GM21381 (cell line): ENCODE measurements at regions not wholly inside any gene's neighbourhood (a gene's known extent, or its start where the extent isn't known, plus 50 kb on each side); places are given as distances from the start of the nearest gene placed in this dataset.
"Not testable (repeated sequence)": the region's sequence is repeated elsewhere in the genome, so short reads cannot be mapped to it uniquely, and the experiment has no call there.

ENCODE experiments used
- ATAC-seq: cut with Tn5 transposase; IDR thresholded peaks from one replicate; pipeline ENCODE4 v1.9.1; 2021; ENCODE audit warnings: mild to moderate bottlenecking, moderate library complexity; ENCODE audit not compliant: unreplicated experiment

GRCh38 chr4:155473420-155474095 is 96.8 kb upstream of the MAP9 start:
- ATAC-seq = no peak

GRCh38 chr4:155468282-155468681 is 91.5 kb upstream of the MAP9 start:
- no peak for ATAC-seq

GRCh38 chr4:155450676-155451075 is 73.9 kb upstream of the MAP9 start:
- no peak for ATAC-seq

- ATAC-seq = no peak
These were observed 68.5 kb upstream of the MAP9 start for GRCh38 chr4:155445306-155445705.

GRCh38 chr4:155444721-155445120 is 68.0 kb upstream of the MAP9 start:
- ATAC-seq = no peak

GRCh38 chr4:155442267-155443105 is 65.7 kb upstream of the MAP9 start:
- peak; percentile 81 for ATAC-seq

- ATAC-seq = no peak
These were observed 64.7 kb upstream of the MAP9 start for GRCh38 chr4:155441475-155441874.

- not testable (repeated sequence) for ATAC-seq
These were observed 63.0 kb upstream of the MAP9 start for GRCh38 chr4:155439760-155440159.

GRCh38 chr4:155434904-155435303 is 58.1 kb upstream of the MAP9 start:
- ATAC-seq = no peak

GRCh38 chr4:155434366-155434765 is 57.6 kb upstream of the MAP9 start:
- ATAC-seq = no peak

GRCh38 chr4:155433636-155434360 is 57.0 kb upstream of the MAP9 start:
- ATAC-seq = no peak

- no peak for ATAC-seq
These were observed 54.4 kb upstream of the MAP9 start for GRCh38 chr4:155430895-155431795.

- ATAC-seq = no peak
These were observed 51.4 kb upstream of the MAP9 start for GRCh38 chr4:155428128-155428527.

GRCh38 chr4:155426953-155427352 is 50.2 kb upstream of the MAP9 start:
- ATAC-seq = no peak
